GM12864 (cell line): ENCODE measurements at regions not wholly inside any gene's neighbourhood (a gene's known extent, or its start where the extent isn't known, plus 50 kb on each side); places are given as distances from the start of the nearest gene placed in this dataset.

Experiments
- DNase-seq: peaks from one replicate; pipeline ENCODE4 v3.0.0-alpha.2; 2011; ENCODE audit warnings: low read depth
- H3K4me3 ChIP-seq: 2 replicates; pipeline ENCODE4 v1.5.1; 2011; ENCODE audit warnings: mild to moderate bottlenecking, low read depth, low read length, control low read depth
- CTCF ChIP-seq: IDR thresholded peaks from 2 replicates; pipeline ENCODE4 v1.5.1; 2011; ENCODE audit warnings: low read depth, mild to moderate bottlenecking, moderate library complexity, low read length, control low read depth, inconsistent platforms; ENCODE audit errors: missing control alignments

- no peak for DNase-seq
- H3K4me3 ChIP-seq: no peak overlapping the region
- TF ChIP-seq CTCF: no peak
These were observed 61.6 kb upstream of the SLC45A1 start for GRCh38 chr1:8256321-8256720.

- no peak for DNase-seq
- H3K4me3 ChIP-seq: no peak overlapping the region
- TF ChIP-seq CTCF: no peak
These were observed 62.2 kb upstream of the SLC45A1 start for GRCh38 chr1:8255712-8256111.

- TF ChIP-seq CTCF: no peak
- no peak for DNase-seq
- no peak overlapping the region for H3K4me3 ChIP-seq
These were observed 65.5 kb upstream of the SLC45A1 start for GRCh38 chr1:8252266-8252951.

- DNase-seq: no peak
- no peak for TF ChIP-seq CTCF
- H3K4me3 ChIP-seq: no peak overlapping the region
These were observed 66.3 kb upstream of the SLC45A1 start for GRCh38 chr1:8251635-8252034.

GRCh38 chr1:8249838-8250237 lies 68.1 kb upstream of the SLC45A1 start:
- DNase-seq: no peak
- TF ChIP-seq CTCF: no peak
- H3K4me3 ChIP-seq: no peak overlapping the region

GRCh38 chr1:8247811-8248436 lies 70.0 kb upstream of the SLC45A1 start:
- H3K4me3 ChIP-seq: no peak overlapping the region
- DNase-seq: no peak
- TF ChIP-seq CTCF: no peak

- TF ChIP-seq CTCF: no peak
- DNase-seq: no peak
These were observed 73.6 kb upstream of the SLC45A1 start for GRCh38 chr1:8244304-8244703.

More at GRCh38 chr1:8244304-8244703, 73.6 kb upstream of the SLC45A1 start:
- H3K4me3 ChIP-seq: no peak overlapping the region
